Activated CD8-positive, alpha-beta T cell treated with anti-CD3 and anti-CD28 coated beads, Interleukin-2, amount 10 ng/mL, durations not matched to agents 7 days and 5 days (primary cell): ENCODE measurements at regions not wholly inside any gene's neighbourhood (a gene's known extent, or its start where the extent isn't known, plus 50 kb on each side); places are given as distances from the start of the nearest gene placed in this dataset.

Source experiments
- ATAC-seq: fragments of 150-1000 bp; cut with Tn5 transposase; one replicate; pipeline ENCODE4 v1.10.0; 2021; ENCODE audit warnings: moderate library complexity
- CTCF ChIA-PET: fragments of 350-600 bp; sonication (Branson Sonifier 250); formaldehyde crosslinking; loops from one replicate; lab custom pipeline; 2021; ENCODE audit warnings: antibody characterized with exemption; lab: Charles Lee
- POLR2A ChIA-PET: fragments of 350-600 bp; sonication (Branson Sonifier 250); formaldehyde crosslinking; loops from one replicate; lab custom pipeline; 2021; ENCODE audit warnings: antibody characterized with exemption; lab: Charles Lee
- DNase-seq: peaks from one replicate; pipeline ENCODE4 v3.0.0-alpha.2; 2020
- H3K27ac Mint-ChIP-seq: one replicate; pipeline ENCODE4 v1.8.0; 2021; ENCODE audit warnings: mild to moderate bottlenecking, mixed read lengths
- H3K27me3 Mint-ChIP-seq: one replicate; pipeline ENCODE4 v1.8.0; 2021; ENCODE audit warnings: low read depth, mixed read lengths
- H3K36me3 Mint-ChIP-seq: one replicate; pipeline ENCODE4 v1.8.0; 2021; ENCODE audit warnings: low read depth, mixed read lengths
- H3K4me1 Mint-ChIP-seq: one replicate; pipeline ENCODE4 v1.8.0; 2021; ENCODE audit warnings: low read depth, mixed read lengths
- H3K4me3 Mint-ChIP-seq: one replicate; pipeline ENCODE4 v1.8.0; 2021; ENCODE audit warnings: mild to moderate bottlenecking, mixed read lengths
- H3K9me3 Mint-ChIP-seq: one replicate; pipeline ENCODE4 v1.8.0; 2022; ENCODE audit warnings: mixed read lengths; ENCODE audit not compliant: insufficient read depth

GRCh38 chr12:13839365-13840336 is 141.8 kb downstream of the GRIN2B start:
- DNase-seq = no peak
- CTCF ChIA-PET = no interaction called here
- no peak for ATAC-seq
- Mint-ChIP-seq H3K27ac (no peak overlapping the region), H3K36me3 (no peaks in the 10 kb centered on the region), H3K9me3 (no peaks in the 10 kb centered on the region), H3K27me3 (no peaks in the 10 kb centered on the region), H3K4me1 (no peaks in the 10 kb centered on the region), H3K4me3 (no peak overlapping the region)
- POLR2A ChIA-PET = no interaction called here

GRCh38 chr12:13836099-13836498 is 145.3 kb downstream of the GRIN2B start:
- Mint-ChIP-seq H3K9me3 (no peaks in the 10 kb centered on the region), H3K27me3 (no peaks in the 10 kb centered on the region), H3K4me1 (no peaks in the 10 kb centered on the region), H3K36me3 (no peaks in the 10 kb centered on the region), H3K4me3 (no peak overlapping the region), H3K27ac (no peak overlapping the region)
- ChIA-PET CTCF (no interaction called here), POLR2A (no interaction called here)
- ATAC-seq (no peak), DNase-seq (no peak)

GRCh38 chr12:13835652-13836051 is 145.8 kb downstream of the GRIN2B start:
- no peaks in the 10 kb centered on the region for H3K9me3 Mint-ChIP-seq
- no peak for ATAC-seq
- H3K36me3 Mint-ChIP-seq = no peaks in the 10 kb centered on the region
- CTCF ChIA-PET = no interaction called here
- DNase-seq = no peak
- H3K27me3 Mint-ChIP-seq = no peaks in the 10 kb centered on the region
- no peak overlapping the region for H3K4me3 Mint-ChIP-seq
- POLR2A ChIA-PET = no interaction called here
- H3K4me1 Mint-ChIP-seq = no peaks in the 10 kb centered on the region
- no peak overlapping the region for H3K27ac Mint-ChIP-seq

- DNase-seq (no peak), ATAC-seq (no peak)
- ChIA-PET CTCF (no interaction called here), POLR2A (no interaction called here)
- no peak overlapping the region for H3K27ac Mint-ChIP-seq
- H3K27me3 Mint-ChIP-seq = no peaks in the 10 kb centered on the region
- no peaks in the 10 kb centered on the region for H3K36me3 Mint-ChIP-seq
- no peak overlapping the region for H3K4me3 Mint-ChIP-seq
- H3K4me1 Mint-ChIP-seq = no peaks in the 10 kb centered on the region
- H3K9me3 Mint-ChIP-seq = no peaks in the 10 kb centered on the region
Observed at GRCh38 chr12:13834241-13834640, 147.2 kb downstream of the GRIN2B start.

GRCh38 chr12:13817131-13817530 is 164.3 kb downstream of the GRIN2B start:
- ChIA-PET CTCF (no interaction called here), POLR2A (no interaction called here)
- Mint-ChIP-seq H3K9me3 (no peaks in the 10 kb centered on the region), H3K4me1 (no peaks in the 10 kb centered on the region), H3K27me3 (peaks cover 2% of the 10 kb centered on the region), H3K27ac (no peak overlapping the region), H3K36me3 (no peaks in the 10 kb centered on the region), H3K4me3 (no peak overlapping the region)
- no peak for ATAC-seq
- no peak for DNase-seq

GRCh38 chr12:13816394-13816793 is 165.0 kb downstream of the GRIN2B start:
- H3K27me3 Mint-ChIP-seq = peaks cover 2% of the 10 kb centered on the region
- no peak overlapping the region for H3K27ac Mint-ChIP-seq
- ATAC-seq (no peak), DNase-seq (no peak)
- no peaks in the 10 kb centered on the region for H3K9me3 Mint-ChIP-seq
- H3K36me3 Mint-ChIP-seq = no peaks in the 10 kb centered on the region
- CTCF ChIA-PET = no interaction called here
- no peaks in the 10 kb centered on the region for H3K4me1 Mint-ChIP-seq
- no peak overlapping the region for H3K4me3 Mint-ChIP-seq
- POLR2A ChIA-PET = interaction anchor here (0.6 kb wide), 1 partner anchor 25 kb away, joined by 4 read pairs; no protein-coding TSS in a partner anchor

GRCh38 chr12:13812168-13812567 is 169.2 kb downstream of the GRIN2B start:
- H3K4me3 Mint-ChIP-seq = no peak overlapping the region
- DNase-seq (no peak), ATAC-seq (no peak)
- POLR2A ChIA-PET = no interaction called here
- CTCF ChIA-PET = no interaction called here
- peaks cover 2% of the 10 kb centered on the region for H3K27me3 Mint-ChIP-seq
- H3K4me1 Mint-ChIP-seq = no peaks in the 10 kb centered on the region
- H3K27ac Mint-ChIP-seq = no peak overlapping the region
- no peaks in the 10 kb centered on the region for H3K36me3 Mint-ChIP-seq
- no peaks in the 10 kb centered on the region for H3K9me3 Mint-ChIP-seq

- no peak for DNase-seq
- Mint-ChIP-seq H3K36me3 (no peaks in the 10 kb centered on the region), H3K27me3 (peaks cover 2% of the 10 kb centered on the region), H3K4me3 (no peak overlapping the region), H3K4me1 (no peaks in the 10 kb centered on the region), H3K9me3 (no peaks in the 10 kb centered on the region), H3K27ac (no peak overlapping the region)
- no peak for ATAC-seq
- CTCF ChIA-PET = no interaction called here
- POLR2A ChIA-PET = no interaction called here
Observed at GRCh38 chr12:13811061-13811460, 170.3 kb downstream of the GRIN2B start.

GRCh38 chr12:13805041-13805440 is 176.4 kb downstream of the GRIN2B start:
- Mint-ChIP-seq H3K27ac (no peak overlapping the region), H3K27me3 (no peaks in the 10 kb centered on the region), H3K9me3 (no peaks in the 10 kb centered on the region), H3K4me1 (no peaks in the 10 kb centered on the region), H3K4me3 (no peak overlapping the region), H3K36me3 (no peaks in the 10 kb centered on the region)
- no peak for ATAC-seq
- POLR2A ChIA-PET = no interaction called here
- DNase-seq = no peak
- CTCF ChIA-PET = no interaction called here

- ChIA-PET POLR2A (no interaction called here), CTCF (no interaction called here)
- Mint-ChIP-seq H3K27ac (no peak overlapping the region), H3K4me3 (no peak overlapping the region), H3K36me3 (no peaks in the 10 kb centered on the region), H3K27me3 (no peaks in the 10 kb centered on the region), H3K9me3 (no peaks in the 10 kb centered on the region), H3K4me1 (no peaks in the 10 kb centered on the region)
- DNase-seq (no peak), ATAC-seq (no peak)
Observed at GRCh38 chr12:13801543-13801942, 179.9 kb downstream of the GRIN2B start.

- H3K4me1 Mint-ChIP-seq = no peaks in the 10 kb centered on the region
Observed at GRCh38 chr12:13799574-13799973, 181.8 kb downstream of the GRIN2B start.

GRCh38 chr12:13798162-13798561 is 183.2 kb downstream of the GRIN2B start:
- ATAC-seq (no peak), DNase-seq (no peak)
- no peaks in the 10 kb centered on the region for H3K27me3 Mint-ChIP-seq
- ChIA-PET POLR2A (no interaction called here), CTCF (no interaction called here)
- no peaks in the 10 kb centered on the region for H3K4me1 Mint-ChIP-seq
- H3K36me3 Mint-ChIP-seq = no peaks in the 10 kb centered on the region
- no peak overlapping the region for H3K4me3 Mint-ChIP-seq
- no peaks in the 10 kb centered on the region for H3K9me3 Mint-ChIP-seq
- no peak overlapping the region for H3K27ac Mint-ChIP-seq

More at GRCh38 chr12:13799574-13799973, 181.8 kb downstream of the GRIN2B start:
- Mint-ChIP-seq H3K36me3 (no peaks in the 10 kb centered on the region), H3K27ac (no peak overlapping the region), H3K4me3 (no peak overlapping the region), H3K9me3 (no peaks in the 10 kb centered on the region), H3K27me3 (no peaks in the 10 kb centered on the region)
- ATAC-seq (no peak), DNase-seq (no peak)
- POLR2A ChIA-PET = no interaction called here
- CTCF ChIA-PET = no interaction called here
